GM18867 (cell line): ENCODE measurements at regions not wholly inside any gene's neighbourhood (a gene's known extent, or its start where the extent isn't known, plus 50 kb on each side); places are given as distances from the start of the nearest gene placed in this dataset.

ENCODE experiments used
- ATAC-seq: cut with Tn5 transposase; IDR thresholded peaks from one replicate; pipeline ENCODE4 v1.9.1; 2021; ENCODE audit warnings: mild to moderate bottlenecking, moderate library complexity; ENCODE audit not compliant: unreplicated experiment

GRCh38 chr15:48038221-48038620 lies 82.6 kb upstream of the SLC24A5 start:
- ATAC-seq, result no peak

GRCh38 chr15:48040166-48040817 lies 80.5 kb upstream of the SLC24A5 start:
- no peak for ATAC-seq

- no peak for ATAC-seq
Measured at GRCh38 chr15:48041454-48041853, 79.3 kb upstream of the SLC24A5 start.

- no peak for ATAC-seq
Measured at GRCh38 chr15:48046813-48047438, 73.9 kb upstream of the SLC24A5 start.

GRCh38 chr15:48049736-48050135 lies 71.1 kb upstream of the SLC24A5 start:
- ATAC-seq, result no peak

- no peak for ATAC-seq
Measured at GRCh38 chr15:48052946-48053345, 67.8 kb upstream of the SLC24A5 start.

- ATAC-seq, result no peak
Measured at GRCh38 chr15:48058371-48058770, 62.4 kb upstream of the SLC24A5 start.

GRCh38 chr15:48059791-48060190 lies 61.0 kb upstream of the SLC24A5 start:
- no peak for ATAC-seq

- ATAC-seq, result no peak
Measured at GRCh38 chr15:48060396-48060795, 60.4 kb upstream of the SLC24A5 start.

- no peak for ATAC-seq
Measured at GRCh38 chr15:48061605-48062004, 59.2 kb upstream of the SLC24A5 start.

- no peak for ATAC-seq
Measured at GRCh38 chr15:48062148-48062872, 58.5 kb upstream of the SLC24A5 start.

- no peak for ATAC-seq
Measured at GRCh38 chr15:48063411-48063985, 57.3 kb upstream of the SLC24A5 start.

- ATAC-seq, result no peak
Measured at GRCh38 chr15:48064421-48064820, 56.4 kb upstream of the SLC24A5 start.

- ATAC-seq, result no peak
Measured at GRCh38 chr15:48066456-48066855, 54.3 kb upstream of the SLC24A5 start.
